ENCODE measurements at regions not wholly inside any gene's neighbourhood (a gene's known extent, or its start where the extent isn't known, plus 50 kb on each side); places are given as distances from the start of the nearest gene placed in this dataset.

DNA sequence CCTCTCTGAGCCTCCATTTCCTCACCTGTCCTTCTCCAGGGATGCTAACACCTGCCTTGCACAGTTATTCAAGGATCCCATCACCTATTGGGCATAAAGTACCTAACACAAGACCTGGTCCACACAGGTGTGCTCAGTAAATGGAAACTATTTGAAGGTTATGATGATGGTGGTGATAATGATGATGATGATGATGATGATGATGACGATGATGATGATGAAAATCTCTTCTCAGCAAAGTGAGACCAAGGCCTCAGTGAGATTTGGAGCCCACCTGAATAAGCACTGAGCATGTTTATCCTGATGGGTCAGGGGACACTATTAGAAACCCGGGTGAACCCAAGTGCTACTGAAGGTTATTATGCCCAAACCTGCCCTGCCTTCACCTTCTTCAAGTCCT, 100.7 kb downstream of the DMRTA2 start:
- H3K4me2 ChIP-seq (ENCODE audit: control insufficient read depth, extremely low read depth, insufficient read depth, low read depth, low read length) = no peak overlapping the region
- H3K4me3 ChIP-seq (ENCODE audit: control insufficient read depth in 2 of 3, extremely low read depth in 1 of 3, insufficient read depth in 2 of 3, low read depth in 1 of 3, low read length in 3 of 3) = no peak overlapping the region
- H3K27me3 ChIP-seq (ENCODE audit: control insufficient read depth, extremely low read depth, insufficient read depth, low read length) = no peaks in the 10 kb centered on the region
- no peak for DNase-seq (ENCODE audit: low read depth, low spot score)
- no peak overlapping the region for H3K27ac ChIP-seq (ENCODE audit: control insufficient read depth, insufficient read depth, low read length)
- dilution Hi-C loops (cut with MboI; ENCODE audit: extremely low pct_ligation_motif_present, low sequenced_read_pairs) = no loop called here
- no peaks in the 10 kb centered on the region for H3K36me3 ChIP-seq (ENCODE audit: control insufficient read depth in 2 of 2, extremely low read depth in 1 of 2, insufficient read depth in 2 of 2, low read length in 2 of 2)
- H3K79me2 ChIP-seq (ENCODE audit: control insufficient read depth, insufficient read depth, low read length) = no peaks in the 10 kb centered on the region
- H2AFZ ChIP-seq (ENCODE audit: control insufficient read depth, low read length) = no peak overlapping the region
- H4K20me1 ChIP-seq (ENCODE audit: control insufficient read depth, extremely low read depth, insufficient read depth, low read length) = no peaks in the 10 kb centered on the region
- H3K9ac ChIP-seq (ENCODE audit: control insufficient read depth, extremely low read depth, insufficient read depth, low read length) = no peak overlapping the region
- no peaks in the 10 kb centered on the region for H3K9me1 ChIP-seq (ENCODE audit: control insufficient read depth, extremely low read depth, insufficient read depth, low read length)
- no peaks in the 10 kb centered on the region for H3K4me1 ChIP-seq (ENCODE audit: control insufficient read depth, extremely low read depth, insufficient read depth, low read length)
- FAIRE-seq = no peak
- H3K9me3 ChIP-seq (ENCODE audit: control insufficient read depth, low read depth, low read length) = no peaks in the 10 kb centered on the region
- TF ChIP-seq, protein P1, sequence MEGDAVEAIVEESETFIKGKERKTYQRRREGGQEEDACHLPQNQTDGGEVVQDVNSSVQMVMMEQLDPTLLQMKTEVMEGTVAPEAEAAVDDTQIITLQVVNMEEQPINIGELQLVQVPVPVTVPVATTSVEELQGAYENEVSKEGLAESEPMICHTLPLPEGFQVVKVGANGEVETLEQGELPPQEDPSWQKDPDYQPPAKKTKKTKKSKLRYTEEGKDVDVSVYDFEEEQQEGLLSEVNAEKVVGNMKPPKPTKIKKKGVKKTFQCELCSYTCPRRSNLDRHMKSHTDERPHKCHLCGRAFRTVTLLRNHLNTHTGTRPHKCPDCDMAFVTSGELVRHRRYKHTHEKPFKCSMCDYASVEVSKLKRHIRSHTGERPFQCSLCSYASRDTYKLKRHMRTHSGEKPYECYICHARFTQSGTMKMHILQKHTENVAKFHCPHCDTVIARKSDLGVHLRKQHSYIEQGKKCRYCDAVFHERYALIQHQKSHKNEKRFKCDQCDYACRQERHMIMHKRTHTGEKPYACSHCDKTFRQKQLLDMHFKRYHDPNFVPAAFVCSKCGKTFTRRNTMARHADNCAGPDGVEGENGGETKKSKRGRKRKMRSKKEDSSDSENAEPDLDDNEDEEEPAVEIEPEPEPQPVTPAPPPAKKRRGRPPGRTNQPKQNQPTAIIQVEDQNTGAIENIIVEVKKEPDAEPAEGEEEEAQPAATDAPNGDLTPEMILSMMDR (optimal IDR thresholded peaks at IDR 0.05 in 1 of 3, IDR thresholded peaks at IDR 0.05 in 1 of 3, conservative IDR thresholded peaks at IDR 0.05 in 1 of 3; ENCODE audit: extremely low read depth in 1 of 3, insufficient read depth in 2 of 3, low read length in 3 of 3) = no peak
- no peak for TF ChIP-seq EZH2 (IDR thresholded peaks at IDR 0.05; ENCODE audit: low read length)

DNA sequence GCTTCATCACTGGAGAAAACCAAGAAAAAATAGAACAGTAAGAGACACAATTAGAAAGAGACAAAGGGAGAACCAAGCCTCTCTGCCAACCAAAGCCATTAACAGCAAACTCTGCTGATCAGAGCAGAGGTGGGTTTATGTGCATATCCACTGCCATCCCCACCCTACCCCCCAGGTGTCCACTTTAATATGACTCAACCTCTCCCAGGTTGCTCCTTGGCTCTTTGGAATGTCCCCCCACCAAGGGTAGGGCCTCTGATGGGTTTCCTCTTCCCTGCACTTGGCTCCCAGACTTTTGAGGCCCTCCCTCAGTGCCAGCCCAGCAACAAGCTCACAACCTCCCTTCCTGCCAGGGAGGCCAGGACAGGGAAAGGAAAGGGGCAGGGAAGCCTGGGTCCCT, 104.8 kb downstream of the DMRTA2 start:
- DNase-seq (ENCODE audit: low read depth, low spot score) (no peak), FAIRE-seq (no peak)
- H3K27ac ChIP-seq (ENCODE audit: control insufficient read depth, insufficient read depth, low read length) = no peak overlapping the region
- no peaks in the 10 kb centered on the region for H3K79me2 ChIP-seq (ENCODE audit: control insufficient read depth, insufficient read depth, low read length)
- no peaks in the 10 kb centered on the region for H4K20me1 ChIP-seq (ENCODE audit: control insufficient read depth, extremely low read depth, insufficient read depth, low read length)
- no peaks in the 10 kb centered on the region for H3K4me1 ChIP-seq (ENCODE audit: control insufficient read depth, extremely low read depth, insufficient read depth, low read length)
- H3K9ac ChIP-seq (ENCODE audit: control insufficient read depth, extremely low read depth, insufficient read depth, low read length) = no peak overlapping the region
- dilution Hi-C loops (cut with MboI; ENCODE audit: extremely low pct_ligation_motif_present, low sequenced_read_pairs) = no loop called here
- no peaks in the 10 kb centered on the region for H3K9me1 ChIP-seq (ENCODE audit: control insufficient read depth, extremely low read depth, insufficient read depth, low read length)
- H2AFZ ChIP-seq (ENCODE audit: control insufficient read depth, low read length) = no peak overlapping the region
- no peaks in the 10 kb centered on the region for H3K9me3 ChIP-seq (ENCODE audit: control insufficient read depth, low read depth, low read length)
- no peak overlapping the region for H3K4me2 ChIP-seq (ENCODE audit: control insufficient read depth, extremely low read depth, insufficient read depth, low read depth, low read length)
- TF ChIP-seq, protein P1 (optimal IDR thresholded peaks at IDR 0.05 in 1 of 3, IDR thresholded peaks at IDR 0.05 in 1 of 3, conservative IDR thresholded peaks at IDR 0.05 in 1 of 3; ENCODE audit: extremely low read depth in 1 of 3, insufficient read depth in 2 of 3, low read length in 3 of 3) = no peak
- no peak for TF ChIP-seq EZH2 (IDR thresholded peaks at IDR 0.05; ENCODE audit: low read length)
- H3K4me3 ChIP-seq (ENCODE audit: control insufficient read depth in 2 of 3, extremely low read depth in 1 of 3, insufficient read depth in 2 of 3, low read depth in 1 of 3, low read length in 3 of 3) = no peak overlapping the region
- H3K27me3 ChIP-seq (ENCODE audit: control insufficient read depth, extremely low read depth, insufficient read depth, low read length) = no peaks in the 10 kb centered on the region
- no peaks in the 10 kb centered on the region for H3K36me3 ChIP-seq (ENCODE audit: control insufficient read depth in 2 of 2, extremely low read depth in 1 of 2, insufficient read depth in 2 of 2, low read length in 2 of 2)

Data from keratinocyte (primary cell).